COLO829 (cell line): ENCODE measurements at regions not wholly inside any gene's neighbourhood (a gene's known extent, or its start where the extent isn't known, plus 50 kb on each side); places are given as distances from the start of the nearest gene placed in this dataset.

Source experiments
- DNase-seq: peaks from one replicate; pipeline ENCODE4 v3.0.0; 2012; ENCODE audit warnings: low spot score

GRCh38 chr5:16013334-16014065 is 166.1 kb downstream of the MARCHF11 start:
- no peak for DNase-seq

GRCh38 chr5:16009256-16009655 is 170.3 kb downstream of the MARCHF11 start:
- no peak for DNase-seq

DNA sequence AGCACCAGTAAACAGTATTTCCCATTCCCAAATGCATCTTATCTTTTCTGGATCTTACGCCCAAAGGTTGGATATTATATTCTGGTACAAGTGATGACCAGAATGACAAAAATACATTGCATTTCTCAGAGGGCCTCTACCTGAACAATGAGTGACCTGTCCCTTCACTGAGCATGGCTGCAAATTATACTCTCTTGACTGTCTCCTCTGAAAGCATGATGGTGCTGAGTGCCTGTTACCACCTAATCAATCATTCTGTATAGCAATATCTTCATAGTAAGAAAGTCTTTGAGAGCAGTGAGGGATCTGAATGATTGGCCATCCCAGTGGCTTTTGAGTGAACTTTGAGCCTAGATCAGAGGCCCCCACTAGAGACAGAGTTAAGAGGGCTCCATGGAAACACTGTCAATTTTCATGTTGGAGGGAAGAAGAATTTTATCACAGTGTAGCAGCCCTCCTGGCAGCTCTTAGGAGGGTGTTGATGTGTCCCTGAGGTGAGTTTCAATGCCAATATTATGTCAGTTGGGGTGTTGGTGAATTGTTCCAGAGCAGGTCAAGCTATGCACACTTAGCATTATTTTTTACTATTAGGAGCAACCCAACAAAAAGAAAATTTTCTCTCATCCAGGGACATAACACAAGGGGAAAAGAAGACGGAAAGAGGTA is 171.7 kb downstream of the MARCHF11 start:
- no peak for DNase-seq

DNA sequence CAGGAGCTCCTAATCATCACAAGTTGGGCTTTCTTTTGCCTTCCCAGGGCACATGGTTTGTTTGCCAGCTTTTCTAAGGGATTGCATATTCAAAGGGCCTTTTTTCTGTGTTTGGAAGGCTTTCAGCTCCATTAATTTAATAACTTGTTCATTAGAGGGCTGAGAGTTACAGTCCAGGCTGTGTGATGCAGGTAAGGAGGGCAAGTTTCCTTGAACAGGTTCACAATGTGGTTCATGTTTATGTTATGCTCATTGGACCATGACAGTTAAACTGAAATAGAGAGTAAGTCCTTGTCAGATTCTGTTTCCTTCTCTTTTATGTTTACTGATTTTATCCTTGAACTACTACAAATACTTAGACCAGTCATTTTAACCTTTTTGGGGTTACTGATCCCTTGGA is 174.4 kb downstream of the MARCHF11 start:
- no peak for DNase-seq

GRCh38 chr5:16000056-16000455 is 179.5 kb downstream of the MARCHF11 start:
- DNase-seq, result no peak

- DNase-seq, result peak; percentile 29
Measured at GRCh38 chr5:15995341-15996052, 184.1 kb downstream of the MARCHF11 start.

DNA sequence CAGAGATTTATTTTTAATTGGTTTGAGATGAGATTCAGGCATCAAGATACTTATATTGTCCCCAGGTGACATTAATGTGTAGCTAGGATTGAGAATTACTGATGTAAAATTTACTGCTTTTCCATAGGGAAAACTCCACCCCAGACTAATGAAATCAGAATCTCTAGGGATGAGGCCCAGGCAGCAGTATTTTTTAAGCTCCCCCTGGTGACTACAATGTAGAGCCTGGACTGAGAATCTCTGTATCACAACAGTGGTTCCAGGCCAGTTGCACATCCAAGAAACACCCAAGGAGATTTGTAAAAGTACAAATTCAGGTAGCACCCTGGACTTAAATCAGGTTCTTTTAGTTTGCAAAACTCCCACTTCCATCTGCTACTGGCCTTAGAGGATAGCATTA is 185.7 kb downstream of the MARCHF11 start:
- DNase-seq, result no peak

GRCh38 chr5:15993334-15993733 is 186.3 kb downstream of the MARCHF11 start:
- DNase-seq, result no peak

DNA sequence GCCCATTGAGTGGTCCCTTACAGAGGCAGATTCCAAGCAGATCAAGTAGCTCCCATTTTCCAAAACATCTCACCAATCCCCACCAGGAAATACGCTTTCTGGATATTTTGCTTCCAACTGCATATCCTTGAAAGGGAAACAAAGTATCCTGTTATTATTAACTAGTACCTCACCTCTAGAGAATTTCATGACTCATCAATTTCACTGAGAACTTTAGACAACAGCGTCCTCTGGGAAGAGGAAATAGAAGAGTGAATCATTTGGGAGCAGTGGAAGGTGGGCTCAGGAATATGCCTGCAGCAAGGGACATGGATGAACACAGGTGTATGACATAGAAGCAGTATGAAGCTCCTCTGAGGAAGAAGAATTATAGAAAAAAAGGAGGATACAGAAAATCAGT is 186.7 kb downstream of the MARCHF11 start:
- no peak for DNase-seq

- no peak for DNase-seq
Measured at GRCh38 chr5:15991586-15991985, 188.0 kb downstream of the MARCHF11 start.
